Stimulated activated memory B cell treated with anti-CD40 and anti-IgM and Interleukin-4, amounts not matched to agents 10 μg/mL and 1 μg/mL and 100 μg/mL, for 72 hours (primary cell): ENCODE measurements at regions not wholly inside any gene's neighbourhood (a gene's known extent, or its start where the extent isn't known, plus 50 kb on each side); places are given as distances from the start of the nearest gene placed in this dataset.
"Not testable (repeated sequence)": the region's sequence is repeated elsewhere in the genome, so short reads cannot be mapped to it uniquely, and the experiment has no call there.

Source experiments
- ATAC-seq: fragments of 150-1000 bp; cut with Tn5 transposase; 2 replicates; pipeline ENCODE4 v1.10.0; 2021
- H3K27ac Mint-ChIP-seq: one replicate; pipeline ENCODE4 v1.8.0; 2022; ENCODE audit warnings: mild to moderate bottlenecking, mixed read lengths
- H3K27me3 Mint-ChIP-seq: one replicate; pipeline ENCODE4 v1.8.0; 2022; ENCODE audit warnings: mixed read lengths
- H3K36me3 Mint-ChIP-seq: one replicate; pipeline ENCODE4 v1.8.0; 2022; ENCODE audit warnings: mixed read lengths
- H3K4me1 Mint-ChIP-seq: one replicate; pipeline ENCODE4 v1.8.0; 2022; ENCODE audit warnings: mixed read lengths
- H3K4me3 Mint-ChIP-seq: one replicate; pipeline ENCODE4 v1.8.0; 2022; ENCODE audit warnings: mild to moderate bottlenecking, moderate library complexity, mixed read lengths
- H3K9me3 Mint-ChIP-seq: one replicate; pipeline ENCODE4 v1.8.0; 2022; ENCODE audit warnings: mixed read lengths

GRCh38 chr2:150271952-150272802 lies 215.3 kb downstream of the RND3 start:
- no peaks in the 10 kb centered on the region for H3K27me3 Mint-ChIP-seq
- H3K9me3 Mint-ChIP-seq: peaks cover 2% of the 10 kb centered on the region
- no peaks in the 10 kb centered on the region for H3K4me1 Mint-ChIP-seq
- H3K36me3 Mint-ChIP-seq: no peaks in the 10 kb centered on the region
- H3K4me3 Mint-ChIP-seq: no peak overlapping the region
- no peak overlapping the region for H3K27ac Mint-ChIP-seq
- no peak for ATAC-seq

GRCh38 chr2:150267651-150268415 lies 219.6 kb downstream of the RND3 start:
- Mint-ChIP-seq H3K27me3 (no peaks in the 10 kb centered on the region), H3K9me3 (no peaks in the 10 kb centered on the region), H3K36me3 (no peaks in the 10 kb centered on the region), H3K4me1 (no peaks in the 10 kb centered on the region), H3K27ac (no peak overlapping the region), H3K4me3 (no peak overlapping the region)
- no peak for ATAC-seq

- Mint-ChIP-seq H3K4me3 (no peak overlapping the region), H3K27me3 (no peaks in the 10 kb centered on the region), H3K36me3 (no peaks in the 10 kb centered on the region), H3K27ac (no peak overlapping the region), H3K9me3 (no peaks in the 10 kb centered on the region), H3K4me1 (no peaks in the 10 kb centered on the region)
- ATAC-seq: no peak
Measured at GRCh38 chr2:150266931-150267330, 220.5 kb downstream of the RND3 start.

- Mint-ChIP-seq H3K4me1 (no peaks in the 10 kb centered on the region), H3K4me3 (no peak overlapping the region), H3K27ac (no peak overlapping the region), H3K9me3 (peaks cover 4% of the 10 kb centered on the region), H3K36me3 (no peaks in the 10 kb centered on the region), H3K27me3 (no peaks in the 10 kb centered on the region)
- ATAC-seq: no peak
Measured at GRCh38 chr2:150264442-150264841, 223.0 kb downstream of the RND3 start.

GRCh38 chr2:150261691-150262090 lies 225.8 kb downstream of the RND3 start:
- no peaks in the 10 kb centered on the region for H3K27me3 Mint-ChIP-seq
- no peak overlapping the region for H3K4me3 Mint-ChIP-seq
- no peak for ATAC-seq
- H3K9me3 Mint-ChIP-seq: peaks cover 4% of the 10 kb centered on the region
- no peak overlapping the region for H3K27ac Mint-ChIP-seq
- H3K36me3 Mint-ChIP-seq: no peaks in the 10 kb centered on the region
- H3K4me1 Mint-ChIP-seq: no peaks in the 10 kb centered on the region

- no peak overlapping the region for H3K4me3 Mint-ChIP-seq
- H3K9me3 Mint-ChIP-seq: peaks cover 4% of the 10 kb centered on the region
- H3K36me3 Mint-ChIP-seq: no peaks in the 10 kb centered on the region
- no peak for ATAC-seq
- no peak overlapping the region for H3K27ac Mint-ChIP-seq
- no peaks in the 10 kb centered on the region for H3K4me1 Mint-ChIP-seq
- H3K27me3 Mint-ChIP-seq: no peaks in the 10 kb centered on the region
Measured at GRCh38 chr2:150260636-150261035, 226.8 kb downstream of the RND3 start.

GRCh38 chr2:150259746-150260145 lies 227.7 kb downstream of the RND3 start:
- Mint-ChIP-seq H3K4me3 (no peak overlapping the region), H3K4me1 (no peaks in the 10 kb centered on the region), H3K27me3 (no peaks in the 10 kb centered on the region), H3K9me3 (peaks cover 4% of the 10 kb centered on the region), H3K36me3 (no peaks in the 10 kb centered on the region), H3K27ac (no peak overlapping the region)
- no peak for ATAC-seq

DNA sequence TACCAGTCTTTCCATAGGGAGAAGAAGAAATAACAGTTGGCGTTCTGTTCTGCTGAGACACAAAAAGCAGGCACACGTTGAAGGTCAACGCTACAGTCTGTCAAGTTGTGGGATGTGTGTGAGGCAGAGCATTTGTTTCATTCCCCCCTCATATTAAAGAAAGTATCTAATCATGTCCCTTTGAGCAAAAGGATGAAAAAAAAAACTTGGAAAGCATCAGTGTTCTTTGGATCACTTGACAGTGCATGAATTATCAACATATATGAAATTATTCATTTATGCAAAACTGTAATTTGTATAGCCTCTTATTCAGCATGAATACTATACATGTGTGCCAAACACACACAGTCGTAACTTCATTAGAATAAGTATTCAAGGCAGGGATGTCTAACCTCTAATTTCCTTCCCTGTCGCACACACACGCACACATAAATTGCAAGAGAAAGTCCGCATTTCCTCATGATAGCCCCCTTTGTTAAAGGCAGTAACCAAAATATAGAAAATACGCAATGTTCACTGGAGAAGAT lies 228.6 kb downstream of the RND3 start:
- peaks cover 4% of the 10 kb centered on the region for H3K9me3 Mint-ChIP-seq
- H3K36me3 Mint-ChIP-seq: no peaks in the 10 kb centered on the region
- H3K27me3 Mint-ChIP-seq: no peaks in the 10 kb centered on the region
- H3K4me3 Mint-ChIP-seq: no peak overlapping the region
- no peak overlapping the region for H3K27ac Mint-ChIP-seq
- H3K4me1 Mint-ChIP-seq: no peaks in the 10 kb centered on the region
- ATAC-seq: no peak

GRCh38 chr2:150256736-150257135 lies 230.7 kb downstream of the RND3 start:
- Mint-ChIP-seq H3K9me3 (peaks cover 7% of the 10 kb centered on the region), H3K4me3 (no peak overlapping the region), H3K36me3 (no peaks in the 10 kb centered on the region)

GRCh38 chr2:150255528-150255927 lies 231.9 kb downstream of the RND3 start:
- no peaks in the 10 kb centered on the region for H3K4me1 Mint-ChIP-seq
- no peaks in the 10 kb centered on the region for H3K27me3 Mint-ChIP-seq
- ATAC-seq: no peak
- H3K9me3 Mint-ChIP-seq: peaks cover 3% of the 10 kb centered on the region
- H3K4me3 Mint-ChIP-seq: no peak overlapping the region
- no peak overlapping the region for H3K27ac Mint-ChIP-seq
- no peaks in the 10 kb centered on the region for H3K36me3 Mint-ChIP-seq

More at GRCh38 chr2:150256736-150257135, 230.7 kb downstream of the RND3 start:
- H3K4me1 Mint-ChIP-seq: no peaks in the 10 kb centered on the region
- H3K27me3 Mint-ChIP-seq: no peaks in the 10 kb centered on the region
- ATAC-seq: no peak
- no peak overlapping the region for H3K27ac Mint-ChIP-seq

DNA sequence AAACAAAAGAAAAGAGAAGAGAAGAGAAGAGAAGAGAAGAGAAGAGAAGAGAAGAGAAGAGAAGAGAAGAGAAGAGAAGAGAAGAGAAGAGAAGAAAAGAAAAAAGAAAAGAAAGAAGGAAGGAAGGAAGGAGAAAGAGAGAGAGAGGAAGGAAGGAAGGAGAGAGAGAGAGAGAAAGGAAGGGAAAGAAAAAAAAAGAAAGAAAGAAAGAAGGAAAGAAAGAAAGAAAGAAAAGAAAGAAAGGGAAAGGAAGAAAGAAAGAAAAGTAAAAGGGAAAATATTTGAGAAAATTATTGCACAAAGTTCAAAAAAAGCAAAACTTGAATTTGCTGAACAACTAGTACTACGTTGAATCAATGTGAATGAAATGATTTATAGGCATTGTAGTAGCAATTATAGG lies 237.7 kb downstream of the RND3 start:
- not testable (repeated sequence) for H3K27ac Mint-ChIP-seq

DNA sequence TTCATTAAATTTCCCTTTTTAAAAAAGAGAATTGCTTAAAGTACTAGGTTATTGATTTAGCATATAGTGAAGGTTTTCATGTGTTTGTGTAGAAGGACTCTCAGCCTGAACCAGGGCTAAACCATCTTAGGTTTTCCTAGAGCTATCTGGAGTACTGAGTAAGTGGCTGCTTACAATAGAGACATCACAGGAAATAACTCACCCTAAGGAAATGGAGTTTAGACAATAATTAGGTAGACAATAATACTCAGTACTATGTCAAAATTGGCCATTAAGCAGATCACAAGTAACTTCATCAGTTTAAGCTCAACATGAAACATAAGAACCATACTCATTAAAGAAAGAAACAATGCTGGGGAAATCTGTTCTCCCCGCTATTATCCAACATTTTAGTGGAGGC lies 240.0 kb downstream of the RND3 start:
- Mint-ChIP-seq H3K4me1 (no peaks in the 10 kb centered on the region), H3K36me3 (no peaks in the 10 kb centered on the region), H3K4me3 (no peak overlapping the region), H3K27me3 (no peaks in the 10 kb centered on the region), H3K9me3 (no peaks in the 10 kb centered on the region), H3K27ac (no peak overlapping the region)
- ATAC-seq: no peak

More for the DNA sequence above, 237.7 kb downstream of the RND3 start:
- H3K36me3 Mint-ChIP-seq, H3K4me3 Mint-ChIP-seq, H3K27me3 Mint-ChIP-seq, H3K4me1 Mint-ChIP-seq, ATAC-seq, H3K9me3 Mint-ChIP-seq: not testable (repeated sequence)

- H3K36me3 Mint-ChIP-seq: no peaks in the 10 kb centered on the region
Measured at GRCh38 chr2:150234787-150235446, 252.6 kb downstream of the RND3 start.

GRCh38 chr2:150232871-150233270 lies 254.6 kb downstream of the RND3 start:
- Mint-ChIP-seq H3K4me1 (no peaks in the 10 kb centered on the region), H3K9me3 (no peaks in the 10 kb centered on the region), H3K27ac (no peak overlapping the region), H3K27me3 (no peaks in the 10 kb centered on the region), H3K4me3 (no peak overlapping the region), H3K36me3 (no peaks in the 10 kb centered on the region)
- ATAC-seq: no peak

More at GRCh38 chr2:150234787-150235446, 252.6 kb downstream of the RND3 start:
- Mint-ChIP-seq H3K27ac (no peak overlapping the region), H3K4me1 (no peaks in the 10 kb centered on the region), H3K4me3 (no peak overlapping the region), H3K9me3 (no peaks in the 10 kb centered on the region), H3K27me3 (no peaks in the 10 kb centered on the region)
- ATAC-seq: no peak

GRCh38 chr2:150232321-150232720 lies 255.1 kb downstream of the RND3 start:
- H3K4me1 Mint-ChIP-seq: no peaks in the 10 kb centered on the region
- no peak overlapping the region for H3K4me3 Mint-ChIP-seq
- H3K27ac Mint-ChIP-seq: no peak overlapping the region
- no peaks in the 10 kb centered on the region for H3K9me3 Mint-ChIP-seq
- H3K27me3 Mint-ChIP-seq: no peaks in the 10 kb centered on the region
- ATAC-seq: no peak
- no peaks in the 10 kb centered on the region for H3K36me3 Mint-ChIP-seq
